Vagina (tissue), 2 donors: ENCODE measurements at regions not wholly inside any gene's neighbourhood (a gene's known extent, or its start where the extent isn't known, plus 50 kb on each side); places are given as distances from the start of the nearest gene placed in this dataset.

Experiments used
- CTCF ChIP-seq, 3 experiments: fragments of 450-650 bp in 2 of 3; fragments of 200-600 bp in 1 of 3; sonication (generic) in 1 of 3; IDR thresholded peaks; one replicate each; pipeline ENCODE4 v1.5.1; 2017 to 2019; ENCODE audit warnings: antibody characterized with exemption in 3 of 3, mild to moderate bottlenecking in 2 of 3, moderate library complexity in 2 of 3
- POLR2A ChIP-seq, 2 donors: fragments of 450-650 bp; IDR thresholded peaks; one replicate each; pipeline ENCODE4 v1.6.1; 2017; ENCODE audit warnings: antibody characterized with exemption in 2 of 2, mild to moderate bottlenecking in 2 of 2, moderate library complexity in 2 of 2

GRCh38 chr11:42958635-42959034, 353.2 kb upstream of the API5 start:
- TF ChIP-seq POLR2A (IDR thresholded peaks at IDR 0.05) (no peak), CTCF (IDR thresholded peaks at IDR 0.05) (no peak)
